HG02642 (cell line): ENCODE measurements at regions not wholly inside any gene's neighbourhood (a gene's known extent, or its start where the extent isn't known, plus 50 kb on each side); places are given as distances from the start of the nearest gene placed in this dataset.

ENCODE experiments used
- ATAC-seq: cut with Tn5 transposase; IDR thresholded peaks from one replicate; pipeline ENCODE4 v1.9.1; 2021; ENCODE audit warnings: mild to moderate bottlenecking; ENCODE audit not compliant: unreplicated experiment, poor library complexity

DNA sequence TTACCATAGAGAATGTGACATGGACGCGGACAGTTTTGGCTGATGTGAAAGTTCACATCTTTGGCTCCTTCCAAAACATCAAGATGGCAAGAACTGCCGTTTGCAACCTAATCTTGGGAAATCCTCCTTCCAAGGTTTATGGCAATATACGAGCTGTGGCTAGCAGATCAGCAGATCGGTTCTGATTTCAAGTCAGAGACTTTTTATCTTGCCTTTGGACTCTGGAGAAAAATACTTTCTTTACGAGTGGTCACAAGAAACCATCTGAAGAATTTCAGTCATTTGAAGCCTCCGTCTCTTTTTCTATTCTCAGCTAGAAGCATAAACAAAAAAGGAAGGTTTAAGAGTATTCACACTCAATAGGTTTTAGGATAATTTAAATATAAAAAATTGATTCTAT is 153.5 kb upstream of the MEIS2 start:
- ATAC-seq: no peak

DNA sequence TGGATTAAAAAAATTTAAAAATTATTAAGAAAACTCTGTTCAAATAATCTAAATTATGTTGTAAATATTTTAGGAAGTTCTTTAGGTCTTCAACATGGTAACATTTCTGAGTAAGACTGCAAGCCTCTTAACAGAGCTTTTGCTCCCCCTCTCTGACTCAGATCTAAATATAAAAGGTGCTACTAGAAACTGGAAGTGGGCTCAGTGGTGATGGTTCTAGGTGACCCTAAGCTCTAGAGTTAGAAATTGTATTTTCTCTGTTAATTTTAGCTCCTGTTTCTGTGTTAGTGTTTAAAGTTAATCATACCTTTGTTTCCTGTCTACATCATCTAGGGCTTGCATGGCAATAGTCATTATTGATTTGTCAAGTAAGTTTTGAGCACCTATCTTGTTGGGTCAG is 159.9 kb upstream of the MEIS2 start:
- ATAC-seq: no peak

GRCh38 chr15:37261685-37262084 is 161.3 kb upstream of the MEIS2 start:
- no peak for ATAC-seq

GRCh38 chr15:37262922-37263608 is 162.7 kb upstream of the MEIS2 start:
- ATAC-seq: no peak

DNA sequence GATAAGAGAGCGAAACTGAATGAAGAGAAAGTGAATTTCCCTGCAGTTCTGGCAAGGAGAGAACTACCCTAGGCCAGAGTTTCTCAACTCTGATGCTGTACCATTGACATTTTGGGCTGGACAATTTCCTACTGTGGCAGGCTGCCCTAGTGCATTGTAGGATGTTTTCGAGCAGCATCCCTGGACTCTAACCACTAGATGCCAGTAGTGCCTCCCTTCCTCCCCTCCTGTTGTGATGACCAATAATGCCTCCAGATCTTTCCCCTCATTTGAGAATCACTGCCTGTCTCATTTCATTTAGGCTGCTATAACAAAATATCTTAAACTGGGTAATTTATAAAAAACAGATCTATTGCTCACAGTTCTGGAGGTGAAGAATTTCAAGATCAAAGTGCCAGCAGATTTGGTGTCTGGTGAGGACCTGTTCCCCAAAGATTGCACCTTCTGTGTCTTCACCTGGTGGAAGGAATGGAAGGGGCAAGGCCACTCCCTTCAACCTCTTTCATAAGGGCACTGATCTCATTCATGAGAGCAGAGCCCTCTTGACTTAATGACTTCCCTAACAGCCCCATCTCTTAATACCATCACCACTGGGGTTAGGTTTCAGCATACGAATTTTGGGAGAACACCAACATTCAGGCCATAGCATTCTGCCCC is 188.9 kb upstream of the MEIS2 start:
- ATAC-seq: no peak

- no peak for ATAC-seq
Measured at GRCh38 chr15:37291920-37292319, 191.6 kb upstream of the MEIS2 start.

DNA sequence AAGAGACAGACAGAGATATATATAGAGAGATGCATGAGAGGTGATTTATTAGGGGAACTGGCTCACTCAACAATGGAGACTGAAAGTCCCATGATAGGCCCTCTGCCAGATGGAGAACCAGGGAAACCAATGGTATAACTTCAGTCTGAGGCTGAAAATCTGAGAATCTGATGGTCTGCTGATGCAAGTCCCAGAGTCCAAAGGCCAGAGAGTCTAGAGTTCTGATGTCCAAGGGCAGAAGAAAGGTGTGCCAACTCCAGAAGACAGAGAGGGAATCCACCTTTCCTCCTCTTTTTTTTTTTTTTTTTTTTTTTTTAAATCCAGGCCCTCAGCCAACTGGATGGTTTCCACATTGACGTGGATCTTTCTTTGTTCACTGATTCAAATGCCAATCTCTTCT is 197.9 kb upstream of the MEIS2 start:
- no peak for ATAC-seq

GRCh38 chr15:37339437-37339836 is 239.1 kb upstream of the MEIS2 start:
- no peak for ATAC-seq

- no peak for ATAC-seq
Measured at GRCh38 chr15:37339856-37340255, 239.5 kb upstream of the MEIS2 start.

DNA sequence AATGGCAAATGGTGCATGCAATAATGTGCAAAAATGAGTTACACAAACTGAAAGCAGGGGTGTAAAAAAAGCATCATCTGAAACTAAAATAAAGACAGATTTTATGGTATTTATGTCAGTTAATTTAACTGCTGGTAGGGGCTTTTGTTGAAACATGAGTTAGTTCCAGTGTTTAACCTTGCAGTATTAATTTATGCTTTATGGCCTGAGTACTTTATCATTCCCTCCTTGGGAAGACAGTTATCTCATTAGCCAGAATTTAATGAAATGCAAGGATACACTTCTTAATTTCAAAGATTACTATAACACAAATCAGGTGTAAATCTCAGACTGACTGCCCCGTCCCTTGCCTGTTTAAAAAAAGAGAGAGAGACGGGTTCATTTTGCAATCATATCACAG is 240.1 kb upstream of the MEIS2 start:
- ATAC-seq: no peak

- ATAC-seq: no peak
Measured at GRCh38 chr15:37359101-37359892, 258.9 kb upstream of the MEIS2 start.

DNA sequence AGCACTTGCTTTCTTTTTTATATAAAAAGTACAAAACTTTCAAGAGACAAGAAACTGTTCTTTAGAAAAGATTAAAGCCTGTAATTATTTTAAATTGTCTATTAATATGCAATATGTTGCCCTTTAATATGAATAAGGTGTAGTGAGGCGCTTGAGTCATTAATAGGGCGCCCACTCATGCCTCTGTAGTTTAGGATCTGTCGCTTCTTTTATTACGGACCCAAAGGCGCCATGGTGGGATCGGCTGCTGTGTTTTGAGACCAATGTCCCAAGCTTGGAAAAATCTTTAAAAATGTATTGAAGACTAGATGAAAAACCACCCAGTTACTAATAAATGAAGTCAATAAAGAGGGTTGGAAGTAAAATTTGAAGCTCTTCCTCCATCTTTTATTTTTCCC is 259.5 kb upstream of the MEIS2 start:
- no peak for ATAC-seq

GRCh38 chr15:37360724-37361123 is 260.4 kb upstream of the MEIS2 start:
- ATAC-seq: no peak

DNA sequence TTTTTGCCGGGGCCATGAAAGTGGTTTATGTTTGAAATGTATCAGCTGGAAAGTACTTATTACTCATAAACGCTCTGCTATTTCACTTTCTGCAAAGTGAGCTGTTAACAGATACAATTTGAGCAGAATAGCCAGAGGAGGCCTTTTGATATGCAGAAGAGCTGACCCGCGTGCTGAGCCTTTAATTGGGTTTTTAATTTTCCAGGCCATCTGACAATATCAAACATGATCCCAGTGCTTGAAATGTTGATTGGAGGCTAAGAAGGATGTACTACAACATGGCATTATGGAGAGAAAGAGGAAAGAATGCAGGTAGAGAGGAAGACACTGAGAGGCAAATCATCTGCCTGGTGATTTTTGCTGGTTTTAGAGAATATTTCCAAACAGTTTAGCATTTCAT is 261.3 kb upstream of the MEIS2 start:
- no peak for ATAC-seq

DNA sequence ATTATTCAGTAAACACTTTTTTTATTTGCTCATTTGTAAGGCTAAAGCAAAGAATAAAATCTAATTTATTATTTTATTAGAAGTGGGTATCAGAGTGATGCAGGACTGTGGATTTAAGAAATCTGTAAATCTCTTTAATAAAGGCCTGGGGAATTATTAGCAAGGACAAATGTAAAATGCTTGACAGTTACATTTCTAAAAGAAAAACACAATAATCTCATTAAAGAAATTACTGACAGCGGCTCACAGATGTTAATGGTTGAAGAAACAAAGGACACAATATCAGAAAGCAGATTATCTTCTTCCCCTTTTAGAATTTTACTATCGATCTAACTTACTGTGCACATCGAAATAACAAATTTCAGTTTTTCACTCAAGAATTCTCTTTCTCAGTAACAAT is 262.1 kb upstream of the MEIS2 start:
- no peak for ATAC-seq

GRCh38 chr15:37368961-37369360 is 268.6 kb upstream of the MEIS2 start:
- no peak for ATAC-seq

DNA sequence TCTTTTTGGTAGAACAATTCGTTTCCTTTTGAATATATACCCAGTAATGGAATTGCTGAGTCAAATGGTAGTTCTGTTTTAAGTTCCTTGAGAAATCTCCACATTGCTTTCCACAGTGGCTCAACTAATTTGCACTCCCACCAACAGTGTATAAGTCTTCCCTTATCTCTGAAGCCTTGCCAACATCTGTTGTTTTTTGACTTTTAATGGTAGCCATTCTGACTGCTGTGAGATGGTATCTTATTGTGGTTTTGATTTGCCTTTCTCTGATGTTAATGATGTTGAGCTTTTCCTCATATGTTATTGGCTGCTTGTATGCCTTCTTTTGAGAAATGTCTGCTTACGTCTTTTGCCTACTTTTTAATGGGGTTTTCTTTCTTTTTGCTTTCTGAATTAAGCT is 270.6 kb upstream of the MEIS2 start:
- no peak for ATAC-seq

DNA sequence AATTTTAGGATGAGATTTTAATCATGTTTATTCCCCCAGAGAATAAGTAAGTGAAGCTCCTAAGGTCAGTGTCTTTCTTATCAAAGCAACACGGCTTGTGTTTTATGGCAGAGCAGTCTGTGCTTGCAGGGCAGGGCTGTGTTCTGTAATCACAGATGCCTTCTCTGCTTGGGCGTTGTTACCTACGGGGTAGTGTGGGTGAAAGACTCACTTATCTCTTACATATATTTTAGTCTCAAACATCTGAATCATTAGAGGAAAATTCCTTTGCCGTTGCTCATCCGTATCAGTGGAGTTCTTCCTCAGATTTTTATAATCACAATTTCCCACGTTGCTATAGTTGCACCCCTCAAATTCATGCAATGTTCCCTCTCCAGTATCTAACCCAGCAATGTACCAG is 271.7 kb upstream of the MEIS2 start:
- no peak for ATAC-seq

DNA sequence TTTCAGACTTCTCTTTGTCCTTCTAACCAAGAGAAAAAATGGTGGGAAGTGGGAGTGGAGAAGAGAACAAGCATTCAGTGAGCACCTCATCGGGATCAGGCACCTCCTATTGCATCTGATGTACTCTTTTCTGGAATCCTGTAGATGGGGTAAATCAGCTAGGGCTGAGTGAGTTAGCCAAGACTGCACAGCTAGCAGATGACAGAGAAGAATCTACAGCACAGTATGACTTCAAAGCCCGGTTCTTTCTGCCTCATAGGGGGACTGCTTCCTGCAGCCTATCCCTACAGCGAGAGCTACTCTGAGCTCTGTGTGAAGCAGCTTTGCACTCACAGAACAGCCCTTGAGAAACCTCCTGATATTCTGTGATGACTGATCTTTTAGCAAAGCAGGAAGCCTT is 275.2 kb upstream of the MEIS2 start:
- no peak for ATAC-seq

DNA sequence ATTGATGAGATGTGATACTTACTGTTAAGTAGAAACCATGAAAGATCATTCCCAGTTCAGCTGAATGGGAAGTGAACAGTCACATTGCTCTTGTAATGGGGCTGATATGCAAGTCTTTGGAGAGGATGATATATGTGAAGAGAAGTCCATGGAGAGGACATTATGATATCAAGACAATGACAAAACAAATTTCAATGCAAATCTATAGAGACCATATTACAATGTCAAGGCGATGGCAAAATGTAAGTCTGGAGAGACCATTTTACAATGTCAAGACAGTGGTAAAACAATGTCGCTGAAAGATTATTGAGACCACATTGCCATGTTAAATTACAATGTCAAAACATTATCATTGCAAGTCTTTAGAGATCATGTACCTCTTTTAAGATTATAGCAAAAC is 277.1 kb upstream of the MEIS2 start:
- no peak for ATAC-seq

GRCh38 chr15:37394402-37395099 is 294.2 kb upstream of the MEIS2 start:
- no peak for ATAC-seq
